HG02678 (cell line): ENCODE measurements at regions not wholly inside any gene's neighbourhood (a gene's known extent, or its start where the extent isn't known, plus 50 kb on each side); places are given as distances from the start of the nearest gene placed in this dataset.
"Not testable (repeated sequence)": the region's sequence is repeated elsewhere in the genome, so short reads cannot be mapped to it uniquely, and the experiment has no call there.

Experiments
- ATAC-seq: cut with Tn5 transposase; IDR thresholded peaks from one replicate; pipeline ENCODE4 v1.9.1; 2021; ENCODE audit warnings: mild to moderate bottlenecking, moderate library complexity; ENCODE audit not compliant: unreplicated experiment

DNA sequence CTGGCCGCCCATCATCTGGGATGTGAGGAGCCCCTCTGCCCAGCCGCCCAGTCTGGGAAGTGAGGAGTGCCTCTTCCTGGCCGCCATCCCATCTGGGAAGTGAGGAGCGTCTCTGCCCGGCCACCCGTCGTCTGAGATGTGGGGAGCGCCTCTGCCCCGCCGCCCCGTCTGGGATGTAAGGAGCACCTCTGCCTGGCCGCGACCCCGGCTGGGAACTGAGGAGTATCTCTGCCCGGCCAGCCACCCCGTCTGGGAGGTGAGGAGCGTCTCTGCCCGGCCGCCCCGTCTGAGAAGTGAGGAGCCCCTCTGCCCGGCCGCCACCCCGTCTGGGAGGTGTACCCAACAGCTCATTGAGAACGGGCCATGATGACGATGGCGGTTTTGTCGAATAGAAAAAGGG is 211.4 kb downstream of the ANAPC1 start:
- ATAC-seq: not testable (repeated sequence)

- ATAC-seq: no peak
Measured at GRCh38 chr2:111673526-111673925, 210.5 kb downstream of the ANAPC1 start.

- no peak for ATAC-seq
Measured at GRCh38 chr2:111675419-111676194, 208.4 kb downstream of the ANAPC1 start.

DNA sequence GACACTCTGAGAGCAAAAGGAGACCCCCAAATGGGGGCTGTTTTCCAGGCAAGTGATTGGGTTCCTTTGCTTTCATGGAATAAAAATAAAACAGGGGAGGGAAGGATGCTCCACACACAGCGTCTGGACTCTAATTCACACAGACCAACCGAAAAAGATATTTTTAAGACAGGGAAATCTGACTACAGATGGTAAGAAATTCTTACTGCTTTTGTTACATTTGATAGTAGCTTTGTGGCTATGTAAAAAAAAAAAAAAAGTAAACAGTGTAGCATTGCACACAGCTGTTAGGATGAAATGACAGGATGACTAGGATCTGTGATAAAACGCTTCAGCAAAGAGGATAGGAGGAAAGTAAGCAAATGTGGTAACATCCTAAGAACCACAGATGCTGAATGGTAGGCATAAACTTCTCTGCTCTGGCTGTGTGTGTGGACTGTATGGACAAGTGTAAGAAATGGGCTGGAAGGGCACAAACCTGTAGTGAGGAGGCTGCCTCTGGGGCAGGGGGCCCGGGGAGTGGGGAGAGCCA is 207.6 kb downstream of the ANAPC1 start:
- ATAC-seq: no peak

DNA sequence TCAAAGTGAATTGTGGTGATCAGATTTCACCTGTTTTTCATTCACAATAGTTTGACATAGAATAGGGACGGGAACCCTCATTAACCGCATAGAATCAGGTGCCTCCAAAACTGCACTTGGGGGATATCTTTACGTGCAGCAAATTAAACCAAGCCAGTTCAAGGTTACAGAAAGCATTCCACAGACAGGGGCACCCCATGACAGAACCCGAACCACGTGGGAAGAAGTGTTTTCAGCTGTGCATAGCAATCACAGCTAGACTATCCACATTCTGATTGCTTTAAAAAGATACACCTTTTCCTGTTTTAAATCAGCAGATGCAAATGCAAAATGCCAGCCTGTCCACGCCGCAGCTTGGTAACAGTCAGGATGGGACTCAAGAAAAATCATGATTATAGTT is 205.8 kb downstream of the ANAPC1 start:
- no peak for ATAC-seq

DNA sequence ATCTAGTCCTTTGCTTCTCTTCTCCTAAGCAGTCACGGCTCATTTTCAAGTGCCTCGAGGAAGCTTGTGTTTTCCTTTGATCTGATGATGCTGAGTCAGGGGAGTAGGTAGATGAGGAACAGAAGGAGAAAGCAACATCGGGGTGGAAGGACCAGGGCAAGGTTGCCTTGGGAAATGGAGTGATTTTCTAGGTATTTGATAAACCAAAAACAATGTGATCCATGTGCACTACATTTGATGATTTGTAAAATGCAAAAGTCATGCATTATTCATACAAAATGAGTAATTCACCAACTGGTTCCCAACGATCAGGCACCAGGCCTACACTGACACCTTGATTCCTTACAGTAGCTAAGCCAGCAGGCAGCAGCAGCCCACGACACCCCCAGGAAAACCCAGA is 205.3 kb downstream of the ANAPC1 start:
- ATAC-seq: no peak

DNA sequence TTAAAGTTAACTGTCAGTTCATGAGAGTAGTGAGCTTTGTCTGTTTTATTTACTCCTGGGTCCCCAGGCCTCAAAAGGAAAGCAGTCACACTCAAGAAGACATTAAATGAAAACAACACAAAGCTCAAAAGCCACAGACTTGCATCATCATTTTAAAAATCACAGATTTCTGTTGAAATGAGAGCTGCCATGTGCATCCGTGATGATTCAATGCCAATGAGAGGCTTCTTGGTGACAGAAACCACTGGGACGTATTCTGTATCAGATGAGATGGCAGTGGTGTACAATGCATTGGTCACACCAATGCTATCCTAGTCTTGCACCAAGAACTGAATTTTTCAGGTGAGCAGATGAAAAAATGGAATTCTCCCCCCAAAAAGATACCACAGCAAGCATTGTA is 204.8 kb downstream of the ANAPC1 start:
- no peak for ATAC-seq

GRCh38 chr2:111684611-111685010 is 199.4 kb downstream of the ANAPC1 start:
- ATAC-seq: no peak

- no peak for ATAC-seq
Measured at GRCh38 chr2:111685342-111685741, 198.7 kb downstream of the ANAPC1 start.

- no peak for ATAC-seq
Measured at GRCh38 chr2:111686994-111687393, 197.0 kb downstream of the ANAPC1 start.

DNA sequence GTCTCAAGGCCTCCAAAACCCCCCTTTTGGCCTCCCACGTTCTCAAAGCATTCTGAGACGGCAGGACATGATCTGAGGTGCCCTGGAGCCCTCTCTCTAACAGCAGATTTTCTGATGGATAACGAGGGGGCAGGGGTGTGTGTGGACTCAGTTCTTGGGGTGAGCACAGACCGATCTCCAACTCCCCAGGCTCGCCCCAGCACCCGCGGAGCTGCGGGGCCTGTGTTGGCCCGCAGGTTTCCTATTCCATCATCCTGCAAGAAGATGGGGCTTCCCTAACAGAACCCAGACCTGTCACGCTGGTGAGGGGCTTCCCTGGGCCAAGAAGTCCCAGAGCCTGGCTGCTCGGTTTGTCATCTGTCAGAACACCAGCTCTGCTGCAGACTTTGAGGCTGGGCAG is 196.1 kb downstream of the ANAPC1 start:
- no peak for ATAC-seq

DNA sequence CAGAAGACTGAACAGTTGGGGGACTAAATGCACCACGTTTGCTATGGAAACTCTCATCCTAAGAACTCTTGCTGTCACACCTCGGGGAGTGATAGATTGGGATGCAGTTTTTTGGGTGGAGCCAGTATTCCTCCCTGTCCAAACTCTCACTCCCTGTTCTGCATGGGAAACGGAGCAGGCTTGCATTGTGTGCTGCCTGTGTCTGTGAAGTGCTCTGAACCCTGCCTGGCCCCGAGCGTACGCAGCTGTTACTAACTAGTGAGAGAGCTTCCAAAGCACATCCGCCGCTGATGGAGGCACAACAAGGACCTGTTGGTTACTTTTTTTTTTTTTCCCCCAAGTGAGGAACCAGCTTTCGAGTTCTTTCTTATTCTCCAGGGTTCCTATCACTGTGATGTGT is 195.5 kb downstream of the ANAPC1 start:
- no peak for ATAC-seq

GRCh38 chr2:111689174-111689573 is 194.8 kb downstream of the ANAPC1 start:
- ATAC-seq: no peak

- no peak for ATAC-seq
Measured at GRCh38 chr2:111689941-111690340, 194.1 kb downstream of the ANAPC1 start.

- no peak for ATAC-seq
Measured at GRCh38 chr2:111691164-111691875, 192.7 kb downstream of the ANAPC1 start.

DNA sequence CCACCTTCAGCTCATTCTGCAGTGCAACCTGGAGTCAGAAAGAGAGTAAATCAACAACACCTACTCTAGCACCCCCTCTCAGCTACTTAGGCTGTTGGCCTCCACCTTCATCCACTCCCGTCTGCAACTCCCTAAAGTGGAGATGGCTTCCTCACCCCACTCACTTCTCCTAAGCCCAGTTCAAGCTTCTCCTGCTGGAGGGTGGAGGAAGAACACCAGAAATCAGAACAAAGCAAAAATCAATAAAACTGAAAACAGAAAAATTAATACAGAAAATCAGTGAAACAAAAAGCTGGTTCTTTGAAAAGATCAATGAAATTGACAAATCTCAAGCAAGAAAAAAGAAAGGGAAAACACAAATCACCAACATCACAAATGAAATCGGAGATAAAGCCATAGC is 191.7 kb downstream of the ANAPC1 start:
- no peak for ATAC-seq

- no peak for ATAC-seq
Measured at GRCh38 chr2:111694700-111695101, 189.3 kb downstream of the ANAPC1 start.

- no peak for ATAC-seq
Measured at GRCh38 chr2:111695441-111696007, 188.5 kb downstream of the ANAPC1 start.

GRCh38 chr2:111696226-111696625 is 187.8 kb downstream of the ANAPC1 start:
- no peak for ATAC-seq

- ATAC-seq: no peak
Measured at GRCh38 chr2:111697560-111697959, 186.4 kb downstream of the ANAPC1 start.

DNA sequence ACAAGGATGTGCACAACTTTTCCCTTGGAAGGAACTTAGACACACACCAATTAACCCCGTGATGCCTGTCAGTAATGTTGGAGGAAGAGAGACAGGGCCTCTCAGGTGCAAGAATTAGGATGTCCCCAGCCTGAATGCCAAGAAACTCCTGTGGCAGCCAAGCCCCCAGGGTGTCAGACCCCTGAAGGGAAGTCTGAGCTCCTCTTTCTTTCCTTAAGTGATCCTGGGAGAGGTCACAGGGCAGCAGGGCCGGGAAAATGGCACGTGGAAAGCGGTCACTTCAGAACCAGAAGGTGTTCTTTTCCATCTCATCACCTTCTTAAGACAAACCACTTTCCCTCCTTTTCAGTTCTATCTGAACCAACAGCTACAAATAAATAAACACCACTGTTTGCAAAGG is 185.9 kb downstream of the ANAPC1 start:
- no peak for ATAC-seq
